GM11168 (cell line): ENCODE measurements at regions not wholly inside any gene's neighbourhood (a gene's known extent, or its start where the extent isn't known, plus 50 kb on each side); places are given as distances from the start of the nearest gene placed in this dataset.

Experiments
- in situ Hi-C: fragments of 300-500 bp; cut with MboI; formaldehyde crosslinking; loops from one replicate; pipeline ENCODE4 v1.12.0; 2022; ENCODE audit warnings: low sequenced_read_pairs; ENCODE audit not compliant: unreplicated experiment

DNA sequence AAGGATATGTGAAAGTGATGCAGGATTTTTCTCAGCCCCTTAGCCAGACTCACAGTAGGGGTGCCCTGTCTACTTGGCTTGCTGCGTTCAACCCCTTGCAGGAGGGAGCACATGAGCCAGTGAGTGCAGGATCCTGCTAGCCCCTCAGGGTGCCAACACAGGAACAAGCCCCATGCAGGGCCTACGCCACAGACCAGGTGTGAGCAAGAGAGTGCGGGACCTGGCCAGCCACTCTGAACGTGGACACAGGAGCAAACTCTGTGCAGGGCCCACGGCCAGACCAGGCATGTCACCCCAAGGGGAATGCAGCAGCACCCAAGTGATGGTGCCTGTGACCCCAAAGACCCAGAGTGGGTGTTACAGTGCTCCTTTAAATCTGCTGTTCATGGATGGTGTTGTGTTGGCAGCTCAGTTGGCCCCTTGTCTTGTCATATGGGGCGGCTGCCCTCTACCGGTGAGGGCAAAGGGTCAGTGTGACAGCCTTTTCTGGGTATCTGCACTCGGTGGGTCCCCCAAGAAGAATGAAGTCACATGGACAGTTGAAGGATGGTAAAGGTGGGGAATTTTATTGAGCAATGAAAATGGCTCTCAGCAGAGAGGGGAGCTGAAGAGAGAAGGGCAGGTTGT lies 188.4 kb upstream of the MAOA start:
- in situ Hi-C loops, result no loop called here

DNA sequence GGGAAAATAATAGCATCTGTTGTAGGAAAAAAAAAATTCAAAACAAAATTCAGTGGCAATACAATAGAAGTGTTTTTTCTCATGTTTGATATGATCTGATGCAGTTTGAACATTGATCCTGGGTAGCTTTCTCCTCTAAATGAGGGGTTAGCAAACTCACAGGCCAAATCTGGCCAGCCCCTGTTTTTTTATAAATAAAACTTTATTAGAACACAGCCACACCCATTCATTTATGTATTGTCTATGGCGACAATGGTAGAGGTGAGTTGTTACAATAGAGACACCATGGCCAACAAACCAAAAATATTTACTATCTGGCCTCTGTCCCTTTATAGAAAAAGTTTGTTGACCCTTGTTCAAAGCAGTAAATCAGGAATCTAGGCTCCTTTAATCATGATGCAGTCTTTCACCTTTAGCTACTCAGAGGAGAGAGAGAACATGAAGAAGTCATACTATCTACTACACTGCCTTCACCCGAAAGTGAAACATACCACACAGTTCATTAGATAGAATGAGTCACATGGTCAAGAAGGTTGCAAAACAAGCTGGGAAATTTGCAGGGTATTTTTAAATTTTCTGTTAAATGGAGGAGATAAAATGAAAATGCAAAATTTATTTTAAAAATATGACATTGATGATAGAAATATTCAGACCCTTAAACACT lies 186.6 kb upstream of the MAOA start:
- in situ Hi-C loops, result no loop called here

DNA sequence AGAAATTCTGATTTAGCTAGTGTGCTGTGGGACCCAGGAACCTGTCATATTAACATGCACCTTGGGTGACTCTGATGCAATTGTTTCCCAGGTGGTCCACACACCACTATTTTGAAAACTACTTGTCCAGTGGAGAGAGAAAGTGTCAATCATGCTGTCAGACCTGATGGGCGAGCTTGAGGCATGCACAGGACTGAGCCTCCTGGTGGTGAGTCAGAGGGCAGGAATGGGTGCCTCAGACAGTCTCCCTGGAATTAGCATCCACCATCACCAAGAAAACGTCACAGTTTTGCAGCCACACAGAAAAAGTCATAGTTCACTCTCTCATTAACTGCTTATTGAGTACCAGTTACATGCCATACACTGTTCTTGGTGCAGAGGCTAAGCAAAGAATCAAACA lies 181.8 kb upstream of the MAOA start:
- in situ Hi-C loops, result no loop called here

DNA sequence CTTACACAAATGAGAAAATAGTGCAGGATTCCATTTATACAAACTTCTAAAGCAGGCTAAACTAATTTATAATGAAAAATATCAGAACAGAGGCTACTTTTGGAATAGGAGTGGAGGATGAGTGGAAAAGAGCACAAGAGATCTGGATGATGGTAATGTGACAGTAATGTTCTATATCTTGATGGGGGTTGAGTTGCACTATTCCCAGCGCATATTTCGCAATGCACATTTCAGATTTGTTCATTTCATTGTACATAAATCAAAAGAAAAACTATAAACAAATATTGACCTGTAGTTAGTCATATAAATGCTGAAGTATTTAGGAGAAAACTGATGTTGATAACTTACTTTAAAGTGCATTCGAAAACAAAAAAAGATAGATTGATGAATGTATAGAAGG lies 177.0 kb upstream of the MAOA start:
- in situ Hi-C loops, result no loop called here

DNA sequence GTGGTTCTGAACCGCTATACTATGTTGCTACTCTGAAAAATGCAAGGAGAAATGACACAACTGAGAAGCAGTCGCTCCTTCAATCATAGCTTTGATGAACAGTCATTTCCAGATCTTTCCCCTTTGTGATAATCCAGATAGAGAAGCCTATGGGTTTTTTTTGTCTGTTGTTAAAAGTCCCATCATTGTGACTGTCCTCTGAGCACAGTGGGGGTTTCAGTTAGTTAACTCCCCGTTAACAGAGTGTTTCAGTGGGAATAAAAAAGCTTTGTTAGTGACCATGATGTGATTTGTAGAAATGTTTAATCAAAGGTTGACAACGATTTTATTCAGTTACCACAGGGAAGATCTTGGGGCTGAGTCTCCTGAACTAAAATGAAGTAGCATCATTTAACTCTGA lies 176.2 kb upstream of the MAOA start:
- in situ Hi-C loops, result no loop called here

DNA sequence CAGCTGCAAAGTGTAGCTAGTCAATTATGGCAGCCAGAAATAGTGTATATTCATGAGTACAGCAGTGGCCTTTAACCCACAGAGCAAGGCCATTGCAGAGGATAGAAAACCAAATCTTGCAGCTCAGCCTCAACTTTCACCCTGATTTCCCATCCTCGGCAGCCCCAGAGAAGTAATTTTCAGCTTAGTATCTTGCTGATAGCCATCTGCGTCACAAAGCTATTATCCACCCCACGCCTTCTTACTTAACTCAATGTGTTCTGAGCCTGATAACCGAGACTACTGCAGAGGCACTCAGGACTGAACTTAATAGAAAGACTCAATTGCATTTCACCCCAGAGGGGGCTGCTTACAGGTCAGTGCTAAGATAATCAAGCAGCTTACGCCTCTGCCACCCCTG lies 174.5 kb upstream of the MAOA start:
- in situ Hi-C loops, result no loop called here

DNA sequence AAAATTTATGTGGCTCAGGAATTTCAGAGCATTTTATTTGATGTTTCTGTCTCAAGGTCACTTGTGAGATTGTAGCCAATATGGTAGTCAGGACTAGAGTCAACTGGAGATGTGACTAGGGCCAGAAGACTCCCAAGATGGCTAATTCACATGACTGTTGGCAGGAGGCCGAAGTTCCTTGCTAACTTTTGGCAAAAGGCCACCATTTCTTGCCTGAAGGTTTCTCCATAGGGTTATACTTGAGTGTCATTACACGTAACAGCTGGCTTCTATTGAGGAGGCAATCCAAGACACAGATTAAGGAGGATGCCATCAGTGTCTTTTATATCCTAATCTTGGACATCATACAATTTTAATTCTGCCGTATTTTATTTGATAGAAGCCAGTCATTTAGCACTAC lies 162.3 kb upstream of the MAOA start:
- in situ Hi-C loops, result no loop called here

DNA sequence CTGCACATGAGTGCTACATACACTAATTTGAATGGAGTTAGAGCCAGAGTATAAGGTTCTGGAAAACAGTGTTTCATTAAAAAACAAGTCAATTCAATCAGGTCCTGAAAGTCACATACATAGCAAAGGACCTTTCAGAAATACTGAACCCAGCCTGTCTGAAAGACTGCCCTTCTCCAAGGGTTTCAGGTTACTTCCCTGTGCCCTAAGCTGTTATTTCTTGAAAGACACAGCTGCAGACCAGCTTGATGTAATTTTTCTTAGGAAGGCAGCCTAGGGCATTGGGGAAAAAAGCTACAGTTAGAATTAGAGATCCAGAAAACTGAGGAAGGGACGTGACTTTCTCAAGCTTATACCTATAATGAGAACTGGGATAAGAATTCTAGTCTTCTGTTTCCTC lies 155.9 kb upstream of the MAOA start:
- in situ Hi-C loops, result no loop called here

DNA sequence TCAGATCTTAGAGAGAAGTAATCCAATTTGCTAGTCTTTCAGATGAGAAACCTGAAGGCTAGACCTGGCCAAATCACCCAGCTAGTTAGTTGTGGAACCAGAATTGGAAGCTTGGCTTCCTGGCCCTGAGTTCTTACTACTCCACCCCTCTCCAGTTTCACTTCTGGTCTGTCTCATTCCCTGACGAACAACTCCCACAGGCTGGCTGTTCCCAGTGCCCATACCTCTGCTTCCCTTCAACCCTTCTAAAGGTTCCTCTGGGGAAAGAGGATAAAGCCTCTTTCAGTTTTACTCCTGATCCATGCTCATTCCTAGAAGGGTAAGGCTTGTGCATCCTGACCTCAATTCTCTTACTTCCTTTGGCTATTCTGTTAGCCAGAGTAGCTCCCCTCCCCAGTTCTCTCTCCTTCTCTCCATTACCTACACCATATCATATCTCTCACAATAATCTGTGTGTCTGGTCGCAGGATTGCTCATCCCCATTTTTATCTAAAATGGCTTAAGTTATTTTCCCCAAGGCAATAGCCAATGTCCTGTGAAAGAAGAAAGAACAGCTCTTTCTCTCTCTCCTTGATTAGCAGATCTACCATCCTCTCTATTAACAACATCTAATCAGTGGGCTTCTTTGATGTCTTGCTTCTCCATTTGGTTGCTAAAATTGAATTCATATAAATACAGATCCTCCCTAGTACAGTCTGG lies 155.0 kb upstream of the MAOA start:
- in situ Hi-C loops, result no loop called here

DNA sequence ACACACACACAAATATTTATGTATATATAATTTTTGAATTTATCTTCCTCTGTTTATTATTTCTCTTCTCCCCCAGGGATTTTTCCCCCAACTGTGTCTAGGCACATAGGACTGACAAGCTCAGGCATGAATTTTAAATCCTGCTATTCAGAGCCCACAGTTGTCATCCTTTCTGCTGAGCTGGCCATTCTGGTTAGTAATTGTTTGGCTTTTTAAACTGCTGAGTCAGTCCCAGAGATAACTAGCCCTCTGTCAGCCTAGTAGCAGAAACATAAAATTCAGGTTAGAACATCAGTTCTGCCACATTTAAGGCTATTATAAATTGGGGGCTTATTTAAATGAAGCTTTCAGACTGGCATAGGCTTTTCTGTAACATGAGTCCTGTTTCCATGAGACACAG lies 151.7 kb upstream of the MAOA start:
- in situ Hi-C loops, result no loop called here

DNA sequence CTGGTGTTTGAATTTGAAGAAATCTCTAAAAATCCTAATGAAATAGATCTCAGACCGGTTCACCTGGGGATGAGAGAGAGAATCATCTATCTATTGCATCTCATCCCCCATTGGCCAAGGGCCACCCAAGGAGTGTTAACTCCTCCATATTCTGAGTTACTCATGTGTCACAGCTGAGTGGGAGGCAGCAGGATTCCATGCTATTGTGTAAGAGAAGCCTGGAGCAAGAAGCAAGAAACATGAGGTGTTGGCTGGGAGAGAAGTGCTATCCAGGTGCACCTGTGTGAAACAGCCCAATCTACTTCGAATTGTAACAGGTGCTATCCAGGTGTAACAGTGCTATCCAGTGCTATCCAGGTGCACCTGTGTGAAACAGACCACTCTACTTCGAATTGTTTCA lies 150.3 kb upstream of the MAOA start:
- in situ Hi-C loops, result no loop called here

DNA sequence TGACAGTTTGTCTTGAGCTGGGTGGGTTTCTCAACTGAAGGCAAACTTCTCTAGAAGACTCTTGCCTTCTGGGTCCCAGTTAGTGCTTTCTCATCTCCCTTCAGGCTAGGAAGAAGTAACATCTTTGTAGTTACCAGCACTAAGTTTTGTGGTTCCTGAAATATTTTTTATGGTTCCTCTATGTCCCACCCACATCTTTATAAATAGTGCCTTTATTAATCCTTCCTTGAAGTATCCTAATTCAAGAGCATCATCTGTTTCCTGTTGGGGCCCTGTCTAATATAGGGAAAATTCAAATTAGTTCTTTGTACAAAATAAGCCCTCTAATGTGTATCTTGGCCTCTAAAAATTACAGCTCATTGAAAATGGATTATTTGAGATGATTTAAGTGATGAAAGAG lies 147.4 kb upstream of the MAOA start:
- in situ Hi-C loops, result no loop called here

DNA sequence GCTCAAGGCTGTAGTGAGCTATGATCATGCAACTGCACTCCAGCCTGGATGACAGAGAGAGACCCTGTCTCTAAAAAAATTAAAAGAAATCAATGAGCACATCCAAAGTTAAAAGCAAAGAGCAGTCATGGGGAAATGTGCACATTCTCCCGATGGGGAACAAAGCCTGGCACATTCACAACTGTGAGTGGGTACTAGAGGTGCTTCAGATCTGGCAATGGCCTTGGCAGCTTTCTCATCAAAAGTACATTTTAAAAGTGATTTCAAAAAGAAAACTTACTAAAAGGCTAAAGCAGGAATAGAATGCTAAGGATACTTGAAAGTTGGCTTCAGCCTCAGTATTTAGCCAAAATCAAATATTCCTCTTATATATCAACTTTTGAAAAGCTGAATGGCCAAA lies 145.9 kb upstream of the MAOA start:
- in situ Hi-C loops, result no loop called here

DNA sequence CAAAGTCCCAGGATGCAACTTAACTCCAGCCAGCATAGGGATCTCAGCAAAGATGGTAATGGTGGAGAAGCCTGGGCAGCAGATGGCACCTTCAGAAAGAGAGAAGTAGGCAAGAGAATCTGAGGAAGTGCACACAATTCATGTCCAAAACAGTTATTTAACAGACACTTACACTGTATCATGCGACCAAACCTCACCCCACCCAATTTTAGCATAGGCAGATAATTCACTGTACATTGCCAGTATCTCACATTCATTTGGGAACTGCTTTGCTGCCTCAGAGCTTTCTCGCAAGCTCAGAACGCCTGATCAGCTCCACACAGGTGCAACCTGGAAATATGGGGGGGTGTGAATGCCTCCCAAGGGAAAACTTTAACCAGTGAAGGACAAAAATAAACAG lies 143.0 kb upstream of the MAOA start:
- in situ Hi-C loops, result no loop called here

DNA sequence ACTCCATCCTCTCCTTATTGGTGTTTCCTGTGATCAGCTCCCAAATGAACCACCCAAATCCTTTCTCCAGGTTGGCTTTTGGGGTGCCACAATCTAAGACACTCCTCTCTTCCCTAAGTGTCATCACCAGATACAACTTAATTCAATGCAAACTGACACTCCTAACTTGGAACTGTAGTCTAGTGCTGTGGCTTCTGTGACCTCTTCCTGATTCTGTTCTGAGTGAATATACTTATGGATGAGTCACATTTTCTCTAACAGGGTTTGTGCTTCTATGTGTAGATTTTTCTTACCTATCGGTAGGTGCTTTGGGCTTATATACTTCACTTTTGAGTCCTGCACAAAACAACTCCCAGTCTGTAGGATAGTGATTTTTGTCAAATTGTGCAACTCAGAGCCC lies 141.3 kb upstream of the MAOA start:
- in situ Hi-C loops, result no loop called here

DNA sequence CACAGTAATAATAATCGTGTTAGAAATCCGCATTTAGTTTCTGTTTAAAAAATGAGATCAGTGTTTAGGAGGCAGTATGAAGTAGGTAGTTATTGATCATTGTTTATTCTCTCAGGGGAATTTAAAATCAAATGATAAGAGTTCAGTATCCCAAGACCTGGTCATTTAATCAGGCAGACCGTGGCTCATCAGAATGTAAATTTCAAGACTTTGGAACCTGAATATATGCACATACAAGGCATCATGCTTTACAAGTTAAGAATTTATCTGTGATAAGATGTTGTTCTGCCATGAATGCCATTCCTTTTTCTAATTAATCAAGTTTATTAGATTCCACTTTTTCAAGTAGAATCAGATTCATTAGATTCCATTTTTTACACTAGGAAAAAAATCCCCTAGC lies 133.5 kb upstream of the MAOA start:
- in situ Hi-C loops, result no loop called here

DNA sequence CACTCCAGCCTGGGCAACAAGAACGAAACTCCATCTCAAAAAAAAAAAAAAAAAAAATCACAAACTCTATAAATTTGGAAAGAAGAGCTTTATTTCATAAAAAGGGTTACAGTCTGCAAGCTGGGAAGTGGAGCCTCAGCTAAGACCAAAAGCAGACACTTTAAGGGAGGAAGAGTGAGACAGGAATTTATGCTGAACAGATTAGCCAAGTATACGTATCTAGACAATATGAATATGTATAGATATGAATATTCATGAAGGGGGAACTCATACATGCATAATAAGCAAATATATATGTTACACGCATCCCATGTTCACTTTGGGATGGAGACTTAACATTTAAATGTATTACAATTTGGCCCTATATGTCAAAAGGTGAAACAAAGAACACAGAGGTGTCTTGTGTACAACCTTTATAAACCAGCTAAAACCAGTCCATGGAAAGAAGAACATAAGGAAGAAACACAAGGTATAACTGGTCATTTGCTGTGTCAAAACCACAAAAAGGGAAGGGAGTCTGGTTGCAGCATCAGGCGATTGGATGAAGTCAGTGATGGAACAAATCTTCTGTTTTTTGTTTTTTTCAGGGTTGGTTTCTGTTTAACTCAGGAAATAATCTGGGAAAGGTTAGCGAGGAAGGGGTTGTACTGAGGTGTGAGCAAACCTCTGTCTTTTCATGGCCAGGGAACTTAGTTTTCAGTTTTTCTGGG lies 130.0 kb upstream of the MAOA start:
- in situ Hi-C loops, result no loop called here

DNA sequence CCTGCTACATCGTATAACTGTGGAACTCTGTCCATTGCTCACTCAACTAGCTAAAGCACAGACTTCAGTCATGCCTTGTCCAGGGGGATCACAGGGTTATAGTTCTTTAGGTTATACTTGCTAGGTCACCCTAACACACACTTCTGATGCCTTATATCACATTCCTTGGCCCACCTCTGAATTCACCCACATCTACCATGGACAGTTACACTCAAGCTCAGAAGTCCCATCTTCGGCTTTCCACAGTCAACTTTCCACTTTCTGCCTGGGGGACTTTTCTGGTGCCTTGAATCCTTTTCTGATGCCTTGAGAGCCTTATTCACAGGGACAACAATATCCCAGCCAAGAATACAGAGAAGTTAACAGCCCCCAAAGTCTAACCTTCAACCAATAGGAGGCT lies 129.2 kb upstream of the MAOA start:
- in situ Hi-C loops, result no loop called here

DNA sequence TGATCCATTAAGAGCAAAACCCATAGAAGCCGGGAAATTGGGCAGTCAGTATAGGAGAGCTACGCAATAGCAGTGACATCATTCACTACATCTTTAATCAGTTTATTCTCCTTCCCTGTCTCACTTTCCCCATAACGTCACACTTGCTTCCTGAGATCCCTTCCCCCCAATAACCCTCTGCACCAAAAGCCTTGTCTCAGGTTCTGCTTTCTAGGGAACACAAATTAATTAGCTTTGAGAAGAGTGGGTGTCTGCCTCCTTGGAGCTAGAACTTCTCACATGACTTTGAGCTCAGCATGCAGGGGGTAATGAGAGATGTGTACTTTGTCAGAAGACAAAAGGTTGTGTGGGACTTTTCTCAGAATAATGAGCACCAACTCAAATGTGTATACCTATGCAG lies 128.3 kb upstream of the MAOA start:
- in situ Hi-C loops, result no loop called here

DNA sequence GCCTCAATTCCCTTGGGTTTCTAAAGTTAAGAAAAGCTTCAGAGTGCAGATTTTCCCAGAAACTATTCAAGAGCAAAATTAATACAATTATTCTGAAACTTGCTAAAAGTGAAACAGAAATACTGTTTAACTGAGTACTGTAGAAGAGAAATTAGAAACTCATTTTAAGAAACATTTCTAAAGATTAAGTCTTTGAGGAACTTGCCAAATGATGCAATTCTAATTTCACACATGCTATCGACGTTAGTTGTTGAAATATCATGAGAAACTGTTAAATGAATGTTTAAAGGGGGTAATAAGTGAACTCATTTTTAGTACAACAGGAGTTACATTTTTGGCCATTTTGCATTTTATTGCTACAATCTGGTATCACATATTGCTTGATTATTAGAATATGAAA lies 125.3 kb upstream of the MAOA start:
- in situ Hi-C loops, result no loop called here

DNA sequence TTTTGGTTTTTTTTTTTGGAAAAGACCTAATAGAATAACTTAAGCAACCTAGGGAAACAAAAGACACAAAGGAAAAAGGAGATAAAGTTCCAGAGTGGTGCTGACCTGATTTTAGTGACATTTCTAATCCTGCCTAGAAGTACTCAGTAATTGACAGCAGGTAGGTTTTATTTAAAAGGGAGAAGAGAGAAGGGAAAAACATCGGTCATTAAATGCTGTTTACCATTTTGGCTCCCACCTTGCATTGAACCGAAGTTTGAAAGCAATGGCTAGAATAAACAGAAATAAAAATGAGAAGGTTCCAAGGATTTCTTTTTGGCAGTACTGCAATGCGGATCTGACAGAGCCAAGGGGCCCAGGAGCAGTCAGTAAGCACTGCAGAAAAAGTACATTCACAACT lies 115.8 kb upstream of the MAOA start:
- in situ Hi-C loops, result no loop called here
